Neural crest cell (in vitro differentiated cells): ENCODE measurements at regions not wholly inside any gene's neighbourhood (a gene's known extent, or its start where the extent isn't known, plus 50 kb on each side); places are given as distances from the start of the nearest gene placed in this dataset.

Experiments used
- DNase-seq: peaks from one replicate; pipeline ENCODE4 v3.0.0; 2021; ENCODE audit warnings: low read depth, mixed read lengths, low spot score
- H3K27ac Mint-ChIP-seq: one replicate; pipeline ENCODE4 v1.8.0; 2021; ENCODE audit warnings: mild to moderate bottlenecking, mixed read lengths; ENCODE audit not compliant: unreplicated experiment
- H3K27me3 Mint-ChIP-seq: 2 replicates; pipeline ENCODE4 v1.8.0; 2021; ENCODE audit warnings: low read depth, mild to moderate bottlenecking, mixed read lengths
- H3K36me3 Mint-ChIP-seq: 2 replicates; pipeline ENCODE4 v1.8.0; 2021; ENCODE audit warnings: low read depth, mild to moderate bottlenecking, mixed read lengths
- H3K4me1 Mint-ChIP-seq: 2 replicates; pipeline ENCODE4 v1.8.0; 2021; ENCODE audit warnings: mixed read lengths
- H3K4me3 Mint-ChIP-seq: one replicate; pipeline ENCODE4 v1.8.0; 2021; ENCODE audit warnings: mild to moderate bottlenecking, mixed read lengths
- H3K9me3 Mint-ChIP-seq: 2 replicates; pipeline ENCODE4 v1.8.0; 2021; ENCODE audit warnings: mixed read lengths
- TF ChIP-seq, protein P1 (sequence below): fragments of 200-600 bp; sonication (generic); conservative IDR thresholded peaks from 2 replicates; pipeline ENCODE4 v1.5.0; 2021; ENCODE audit warnings: antibody characterized with exemption, mild to moderate bottlenecking

DNA sequence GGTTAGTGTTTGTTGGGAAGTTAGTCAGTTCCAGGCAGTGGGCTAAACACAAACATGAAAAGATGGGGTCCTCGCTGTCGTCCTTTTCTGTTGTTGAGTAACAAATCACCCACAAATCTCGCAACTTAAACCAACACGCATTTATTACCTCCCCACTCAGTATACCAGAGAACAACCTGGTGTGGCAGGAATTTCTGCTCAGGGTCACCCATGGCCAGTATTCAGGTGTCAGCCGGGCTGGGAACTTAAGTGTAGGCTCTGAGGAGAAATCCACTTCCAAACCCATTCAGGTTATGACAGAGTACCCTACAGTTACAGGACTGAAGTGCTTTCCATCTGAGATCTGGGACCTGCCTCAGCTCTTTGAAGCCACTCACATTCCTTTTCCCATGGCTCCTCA, 73.6 kb upstream of the SP4 start:
- no peaks in the 10 kb centered on the region for H3K9me3 Mint-ChIP-seq
- TF ChIP-seq, protein P1, sequence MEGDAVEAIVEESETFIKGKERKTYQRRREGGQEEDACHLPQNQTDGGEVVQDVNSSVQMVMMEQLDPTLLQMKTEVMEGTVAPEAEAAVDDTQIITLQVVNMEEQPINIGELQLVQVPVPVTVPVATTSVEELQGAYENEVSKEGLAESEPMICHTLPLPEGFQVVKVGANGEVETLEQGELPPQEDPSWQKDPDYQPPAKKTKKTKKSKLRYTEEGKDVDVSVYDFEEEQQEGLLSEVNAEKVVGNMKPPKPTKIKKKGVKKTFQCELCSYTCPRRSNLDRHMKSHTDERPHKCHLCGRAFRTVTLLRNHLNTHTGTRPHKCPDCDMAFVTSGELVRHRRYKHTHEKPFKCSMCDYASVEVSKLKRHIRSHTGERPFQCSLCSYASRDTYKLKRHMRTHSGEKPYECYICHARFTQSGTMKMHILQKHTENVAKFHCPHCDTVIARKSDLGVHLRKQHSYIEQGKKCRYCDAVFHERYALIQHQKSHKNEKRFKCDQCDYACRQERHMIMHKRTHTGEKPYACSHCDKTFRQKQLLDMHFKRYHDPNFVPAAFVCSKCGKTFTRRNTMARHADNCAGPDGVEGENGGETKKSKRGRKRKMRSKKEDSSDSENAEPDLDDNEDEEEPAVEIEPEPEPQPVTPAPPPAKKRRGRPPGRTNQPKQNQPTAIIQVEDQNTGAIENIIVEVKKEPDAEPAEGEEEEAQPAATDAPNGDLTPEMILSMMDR = no peak
- DNase-seq = no peak
- no peak overlapping the region for H3K4me3 Mint-ChIP-seq
- no peak overlapping the region for H3K27ac Mint-ChIP-seq
- no peaks in the 10 kb centered on the region for H3K4me1 Mint-ChIP-seq
- peaks cover 7% of the 10 kb centered on the region for H3K27me3 Mint-ChIP-seq
- no peaks in the 10 kb centered on the region for H3K36me3 Mint-ChIP-seq

DNA sequence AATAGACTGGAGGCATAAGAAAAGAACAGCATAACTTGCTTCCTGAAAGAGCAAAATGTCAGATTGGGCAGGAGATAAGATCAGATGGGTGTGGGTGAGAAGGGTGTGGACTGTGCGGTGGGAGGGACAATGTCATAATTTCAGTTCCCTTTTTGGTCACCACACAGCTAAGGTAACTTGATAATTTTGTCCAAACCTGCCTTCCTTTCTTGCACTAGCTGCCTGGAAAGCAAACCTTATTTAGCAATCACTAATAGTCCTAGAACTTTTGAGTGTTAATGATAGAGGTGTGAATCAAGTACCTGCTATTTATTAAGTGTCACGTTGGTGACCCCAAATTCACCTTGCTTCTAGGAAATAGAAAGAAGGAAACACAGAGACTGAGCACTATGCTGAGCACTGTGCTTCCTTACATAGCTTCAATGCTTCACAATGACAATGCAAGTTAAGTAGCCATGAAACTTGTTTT, 72.4 kb upstream of the SP4 start:
- Mint-ChIP-seq H3K27me3 (peaks cover 7% of the 10 kb centered on the region), H3K27ac (no peak overlapping the region)

DNA sequence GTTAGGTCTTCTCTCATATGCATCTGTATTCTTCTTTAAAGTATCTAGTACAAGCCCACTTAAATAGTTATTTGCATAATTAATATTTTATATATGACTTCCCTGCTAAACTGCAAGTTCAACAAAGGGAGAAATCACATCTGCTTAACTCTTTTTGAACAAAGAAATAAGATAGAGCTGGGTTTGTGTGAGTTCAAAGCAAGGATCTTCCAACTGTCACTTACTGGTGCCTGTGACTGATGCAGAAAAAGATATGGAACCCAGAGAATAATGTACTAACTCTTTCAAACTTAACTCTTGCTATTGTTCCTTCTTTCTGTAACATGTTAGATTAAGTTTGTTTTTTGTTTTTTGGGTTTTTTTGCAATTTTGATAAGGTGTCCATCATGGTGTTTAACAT, 71.3 kb upstream of the SP4 start:
- TF ChIP-seq, protein P1 = no peak
- Mint-ChIP-seq H3K27ac (no peak overlapping the region), H3K4me3 (no peak overlapping the region), H3K27me3 (peaks cover 7% of the 10 kb centered on the region), H3K36me3 (no peaks in the 10 kb centered on the region), H3K9me3 (no peaks in the 10 kb centered on the region), H3K4me1 (no peaks in the 10 kb centered on the region)
- DNase-seq = no peak

More for the DNA sequence above, 72.4 kb upstream of the SP4 start:
- H3K4me3 Mint-ChIP-seq = no peak overlapping the region
- no peak for DNase-seq
- H3K36me3 Mint-ChIP-seq = no peaks in the 10 kb centered on the region
- no peaks in the 10 kb centered on the region for H3K9me3 Mint-ChIP-seq
- TF ChIP-seq, protein P1 = no peak
- H3K4me1 Mint-ChIP-seq = no peaks in the 10 kb centered on the region

DNA sequence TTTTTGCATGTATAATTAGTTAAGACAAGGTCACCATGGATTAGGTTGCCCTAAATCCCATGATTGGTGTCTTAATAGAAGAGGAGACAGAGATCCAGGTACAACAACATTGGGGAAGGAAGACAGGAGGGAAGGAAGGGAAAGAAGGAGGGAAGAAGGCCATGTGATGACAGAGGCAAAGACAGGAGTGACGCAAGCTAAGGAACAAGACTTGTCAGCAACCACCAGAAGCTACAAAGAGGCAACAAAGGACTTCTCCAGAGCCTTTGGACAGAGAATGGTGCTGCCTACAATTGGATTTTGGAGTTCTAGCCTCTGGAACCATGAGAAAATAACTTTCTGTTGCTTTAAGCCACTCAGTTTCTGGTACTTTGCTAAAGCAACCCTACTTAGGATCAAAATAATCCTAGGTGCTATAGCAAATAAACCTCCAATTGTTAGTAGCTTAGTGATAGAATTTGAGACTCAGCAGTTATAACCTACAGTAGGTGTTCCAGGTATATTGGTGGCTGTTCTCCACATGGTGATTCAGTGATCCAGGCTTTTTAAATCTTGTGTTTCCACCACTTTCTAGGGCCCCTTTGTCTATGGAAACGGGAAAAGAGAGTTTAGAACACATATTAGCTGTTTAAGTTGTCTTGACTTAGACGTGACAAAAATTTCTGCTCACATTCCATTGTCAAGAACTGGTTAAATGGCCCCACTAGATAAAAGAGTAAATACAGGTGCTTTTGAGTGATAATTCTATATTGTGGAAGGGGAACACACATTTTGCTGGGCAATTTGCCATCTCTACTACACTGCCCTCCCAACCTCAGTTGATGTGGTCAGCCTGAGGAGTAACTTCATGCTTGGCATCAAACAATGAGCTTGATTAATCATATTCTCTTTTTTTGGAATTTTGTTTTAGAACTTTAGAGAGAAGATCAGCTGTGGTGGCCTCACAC, 70.5 kb upstream of the SP4 start:
- H3K27ac Mint-ChIP-seq = no peak overlapping the region
- no peaks in the 10 kb centered on the region for H3K4me1 Mint-ChIP-seq
- DNase-seq = no peak
- H3K27me3 Mint-ChIP-seq = peaks cover 7% of the 10 kb centered on the region
- TF ChIP-seq, protein P1 = no peak
- H3K9me3 Mint-ChIP-seq = no peaks in the 10 kb centered on the region
- no peaks in the 10 kb centered on the region for H3K36me3 Mint-ChIP-seq
- H3K4me3 Mint-ChIP-seq = no peak overlapping the region

DNA sequence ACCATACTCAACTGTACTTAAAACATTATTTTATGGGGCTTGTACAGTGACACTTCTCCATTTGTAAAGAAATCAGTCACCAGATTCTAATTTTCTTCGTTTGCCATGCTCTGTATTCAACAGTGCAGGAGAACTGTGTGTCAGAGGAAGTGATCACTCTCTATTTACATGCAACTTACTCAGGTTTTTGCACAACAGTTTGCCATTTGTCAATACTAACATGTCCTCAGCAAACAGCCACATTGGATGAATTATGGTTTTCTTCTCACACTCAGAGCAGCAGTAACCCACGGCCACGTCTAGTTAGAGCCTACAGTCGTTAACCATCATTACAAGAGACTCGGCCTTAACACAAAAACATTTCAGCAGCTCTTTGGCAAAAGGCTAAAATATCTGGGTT, 69.2 kb upstream of the SP4 start:
- TF ChIP-seq, protein P1 = no peak
- no peaks in the 10 kb centered on the region for H3K9me3 Mint-ChIP-seq
- no peaks in the 10 kb centered on the region for H3K4me1 Mint-ChIP-seq
- H3K27me3 Mint-ChIP-seq = peaks cover 7% of the 10 kb centered on the region
- no peak overlapping the region for H3K4me3 Mint-ChIP-seq
- no peaks in the 10 kb centered on the region for H3K36me3 Mint-ChIP-seq
- DNase-seq = no peak
- H3K27ac Mint-ChIP-seq = no peak overlapping the region
